Psoas muscle (tissue), 7 donors: ENCODE measurements at regions not wholly inside any gene's neighbourhood (a gene's known extent, or its start where the extent isn't known, plus 50 kb on each side); places are given as distances from the start of the nearest gene placed in this dataset.

Source experiments
- ATAC-seq, 4 donors: fragments of 200-7000 bp; cut with Tn5 transposase; one replicate each; pipeline ENCODE4 v1.9.1; 2020; ENCODE audit warnings: moderate library complexity in 3 of 4, mild to moderate bottlenecking in 2 of 4
- DNase-seq, 2 donors: peaks; one replicate each; pipeline ENCODE4 v3.0.0-alpha.2; 2020
- H3K27ac ChIP-seq: fragments of 200-600 bp; one replicate; pipeline ENCODE4 v1.8.0; 2022
- H3K27me3 ChIP-seq, 3 donors: fragments of 200-600 bp in 1 of 3; one replicate each; pipeline versions ENCODE4 v1.6.1 to v1.8.0; 2013 to 2022; ENCODE audit warnings: low read length in 2 of 3, mild to moderate bottlenecking in 2 of 3, moderate library complexity in 1 of 3; ENCODE audit not compliant: insufficient read depth in 3 of 3
- H3K36me3 ChIP-seq, 2 donors: fragments of 200-600 bp in 1 of 2; one replicate each; pipeline versions ENCODE4 v1.6.1 to v1.8.0; 2013 to 2022; ENCODE audit warnings: low read depth in 1 of 2, mild to moderate bottlenecking in 1 of 2, moderate library complexity in 1 of 2; ENCODE audit not compliant: insufficient read depth in 1 of 2
- H3K4me1 ChIP-seq: fragments of 200-600 bp; one replicate; pipeline ENCODE4 v1.8.0; 2022
- H3K4me3 ChIP-seq: fragments of 200-600 bp; one replicate; pipeline ENCODE4 v1.8.0; 2022; ENCODE audit warnings: mild to moderate bottlenecking
- H3K9me3 ChIP-seq: fragments of 200-600 bp; one replicate; pipeline ENCODE4 v1.8.0; 2022
- WGBS, 3 donors: extraction: QIAGEN DNeasy Blood & Tissue Kit; methylation state at CpG; one replicate each; pipeline versions ENCODE4 v1.1.6 to v1.1.7; 2013; 5-methylcytosine and 5-hydroxymethylcytosine counted together
- intact Hi-C, 2 donors: fragments of 100-400 bp; cut with DNase I; formaldehyde crosslinking; loops; one replicate each; pipeline versions ENCODE4 v1.11.0 to v1.14.2; 2022
- TF ChIP-seq, protein P1 (sequence below): fragments of 200-600 bp; IDR thresholded peaks from one replicate; pipeline ENCODE4 v1.8.0; 2022; ENCODE audit warnings: antibody characterized with exemption
- donor health status: healthy with polysubstance abuse.
- donor health status: DM: no; HTN: no; CAD: no; lungs with moderate emphysema.
- donor health status: Bipolar disorder and iron deficiency.
- donor health status: healthy.
- donor health status: DM: yes; HTN: yes; CAD: no.
- donor health status: DM: no; HTN: no; CAD: no.
- donor health status: DM: yes; HTN: yes; CAD: no.

DNA sequence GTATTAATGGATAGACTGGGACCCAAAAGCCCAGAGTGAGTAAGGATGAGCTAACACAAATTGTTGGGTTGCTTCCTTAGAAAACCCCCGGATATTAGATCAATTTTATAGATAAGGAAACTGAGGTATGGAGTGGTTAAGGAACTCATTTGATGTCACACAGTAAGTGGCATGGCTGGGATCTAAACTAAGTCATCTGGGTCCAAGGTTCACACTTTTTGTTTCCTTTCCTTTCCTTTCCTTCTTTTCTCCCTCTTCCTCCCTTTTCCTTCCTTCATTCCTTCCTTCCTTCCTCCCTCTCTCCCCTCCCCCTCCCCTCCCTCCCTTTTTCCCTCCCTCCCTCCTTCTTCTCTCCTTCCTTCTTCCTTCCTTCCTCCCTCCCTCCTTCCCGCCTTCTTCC is 469.5 kb downstream of the TYW1 start:
- DNase-seq: no peak
- H3K4me1 ChIP-seq: no peaks in the 10 kb centered on the region
- TF ChIP-seq, protein P1, sequence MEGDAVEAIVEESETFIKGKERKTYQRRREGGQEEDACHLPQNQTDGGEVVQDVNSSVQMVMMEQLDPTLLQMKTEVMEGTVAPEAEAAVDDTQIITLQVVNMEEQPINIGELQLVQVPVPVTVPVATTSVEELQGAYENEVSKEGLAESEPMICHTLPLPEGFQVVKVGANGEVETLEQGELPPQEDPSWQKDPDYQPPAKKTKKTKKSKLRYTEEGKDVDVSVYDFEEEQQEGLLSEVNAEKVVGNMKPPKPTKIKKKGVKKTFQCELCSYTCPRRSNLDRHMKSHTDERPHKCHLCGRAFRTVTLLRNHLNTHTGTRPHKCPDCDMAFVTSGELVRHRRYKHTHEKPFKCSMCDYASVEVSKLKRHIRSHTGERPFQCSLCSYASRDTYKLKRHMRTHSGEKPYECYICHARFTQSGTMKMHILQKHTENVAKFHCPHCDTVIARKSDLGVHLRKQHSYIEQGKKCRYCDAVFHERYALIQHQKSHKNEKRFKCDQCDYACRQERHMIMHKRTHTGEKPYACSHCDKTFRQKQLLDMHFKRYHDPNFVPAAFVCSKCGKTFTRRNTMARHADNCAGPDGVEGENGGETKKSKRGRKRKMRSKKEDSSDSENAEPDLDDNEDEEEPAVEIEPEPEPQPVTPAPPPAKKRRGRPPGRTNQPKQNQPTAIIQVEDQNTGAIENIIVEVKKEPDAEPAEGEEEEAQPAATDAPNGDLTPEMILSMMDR: no peak
- peaks cover 0 to 5% (median 0%) of the 10 kb centered on the region in 3 donors for H3K27me3 ChIP-seq
- WGBS, 3 donors: 87 to 92% (median 89%) methylated on average over 2 of the region's 2 CpGs
- intact Hi-C loops: no loop called here
- H3K36me3 ChIP-seq: no peaks in the 10 kb centered on the region
- ATAC-seq: no peak
- H3K9me3 ChIP-seq: no peaks in the 10 kb centered on the region
- no peak overlapping the region for H3K4me3 ChIP-seq
- H3K27ac ChIP-seq: no peak overlapping the region

DNA sequence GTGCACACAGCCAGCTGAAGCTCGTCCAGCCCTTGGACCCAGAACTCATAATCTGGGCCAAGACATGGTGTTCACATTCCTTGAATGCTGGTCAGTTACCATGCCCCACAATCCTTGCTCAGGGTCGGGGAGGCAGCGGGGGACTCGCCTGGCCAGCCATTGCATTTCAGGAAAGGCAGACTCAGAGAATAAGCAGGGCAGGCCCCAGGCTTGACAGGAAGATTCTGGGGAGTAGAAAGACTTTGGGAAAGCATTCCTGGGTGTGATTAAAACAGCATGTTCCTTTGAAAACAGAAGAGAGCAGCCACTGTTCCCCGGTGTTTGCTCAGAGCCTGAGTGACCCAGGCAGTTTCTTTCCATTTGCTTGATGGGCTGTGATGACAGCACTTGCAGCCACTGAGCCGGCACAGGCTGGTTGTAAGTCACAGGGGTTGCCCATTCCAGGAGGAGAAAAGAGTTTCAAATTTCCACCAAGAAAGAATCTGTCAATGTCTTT is 473.7 kb downstream of the TYW1 start:
- ATAC-seq: peak in 1 of 4 donors; percentile 51
- no peak for DNase-seq
- no peaks in the 10 kb centered on the region for H3K36me3 ChIP-seq
- no peaks in the 10 kb centered on the region for H3K9me3 ChIP-seq
- H3K4me3 ChIP-seq: no peak overlapping the region
- WGBS, 3 donors: 12 to 28% (median 18%) methylated on average over 6 of the region's 6 CpGs
- peaks cover 0 to 2% (median 0%) of the 10 kb centered on the region in 3 donors for H3K27me3 ChIP-seq
- H3K27ac ChIP-seq: no peak overlapping the region
- H3K4me1 ChIP-seq: no peaks in the 10 kb centered on the region
- intact Hi-C loops: no loop called here
- TF ChIP-seq, protein P1: no peak

DNA sequence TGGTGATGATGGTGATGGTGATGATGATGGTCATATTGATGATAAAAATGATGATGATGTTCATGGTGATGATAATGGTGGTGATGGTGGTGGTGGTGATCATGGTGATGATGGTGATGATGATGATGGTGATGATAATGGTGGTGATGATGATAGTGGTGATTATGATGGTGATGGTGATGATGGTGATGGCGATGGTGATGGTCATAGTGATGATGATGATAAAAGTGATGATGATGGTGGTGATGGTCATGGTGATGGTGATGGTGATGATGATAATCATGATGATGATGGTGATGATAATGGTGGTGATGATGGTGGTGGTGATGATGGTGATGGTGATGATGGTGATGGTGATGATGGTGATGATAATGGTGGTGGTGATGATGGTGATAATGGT is 478.7 kb downstream of the TYW1 start:
- Histone ChIP-seq H3K36me3 (no peaks in the 10 kb centered on the region), H3K4me1 (no peaks in the 10 kb centered on the region), H3K4me3 (no peak overlapping the region), H3K27ac (no peak overlapping the region), H3K9me3 (no peaks in the 10 kb centered on the region), H3K27me3 (peaks cover 0 to 2% (median 0%) of the 10 kb centered on the region in 3 donors)
- WGBS, 3 donors: 90 to 100% (median 97%) methylated on average over 1 of the region's 1 CpG
- DNase-seq (no peak), ATAC-seq (no peak)
- TF ChIP-seq, protein P1: no peak
- intact Hi-C loops: no loop called here

DNA sequence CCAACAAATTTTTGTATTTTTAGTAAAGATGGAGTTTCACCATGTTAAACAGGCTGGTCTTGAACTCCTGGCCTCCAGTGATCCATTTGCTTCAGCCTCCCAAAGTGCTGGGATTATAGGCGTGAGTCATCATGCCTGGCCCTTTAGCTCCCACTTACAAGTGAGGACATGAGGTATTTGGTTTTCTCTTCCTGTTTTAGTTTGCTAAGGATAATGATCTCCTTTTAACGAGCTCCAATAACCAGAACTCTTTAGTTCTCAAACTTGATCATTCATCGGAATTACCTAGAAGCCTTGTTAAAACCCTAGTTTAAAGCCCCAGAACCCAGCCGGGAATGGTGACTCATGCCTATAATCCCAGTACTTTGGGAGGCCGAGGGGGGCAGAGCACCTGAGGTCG is 481.4 kb downstream of the TYW1 start:
- intact Hi-C loops: no loop called here
- 81 to 85% (median 82%) methylated on average over 6 of the region's 6 CpGs for WGBS, 3 donors

More for the DNA sequence above, 481.4 kb downstream of the TYW1 start:
- TF ChIP-seq, protein P1: no peak
- H3K9me3 ChIP-seq: no peaks in the 10 kb centered on the region
- H3K27me3 ChIP-seq: peaks cover 0 to 2% (median 0%) of the 10 kb centered on the region in 3 donors
- ATAC-seq (no peak), DNase-seq (no peak)
- no peaks in the 10 kb centered on the region for H3K4me1 ChIP-seq
- no peaks in the 10 kb centered on the region for H3K36me3 ChIP-seq
- H3K4me3 ChIP-seq: no peak overlapping the region
- H3K27ac ChIP-seq: no peak overlapping the region
